A673 (cell line): ENCODE measurements at regions not wholly inside any gene's neighbourhood (a gene's known extent, or its start where the extent isn't known, plus 50 kb on each side); places are given as distances from the start of the nearest gene placed in this dataset.

Experiments
- EZH2 ChIP-seq: fragments of 200-600 bp; sonication (generic); IDR thresholded peaks from 2 replicates; pipeline ENCODE4 v1.6.1; 2017; ENCODE audit warnings: borderline replicate concordance, low read depth, mild to moderate bottlenecking, mixed read lengths, antibody characterized with exemption, low read length; ENCODE audit not compliant: poor library complexity, severe bottlenecking
- TF ChIP-seq, protein P1 (sequence below): fragments of 300-800, 200-600 bp; sonication (generic); conservative IDR thresholded peaks from 2 replicates; pipeline ENCODE4 v1.5.1; 2017; ENCODE audit warnings: low read depth, mild to moderate bottlenecking, antibody characterized with exemption, low read length, moderate library complexity, mixed read lengths

DNA sequence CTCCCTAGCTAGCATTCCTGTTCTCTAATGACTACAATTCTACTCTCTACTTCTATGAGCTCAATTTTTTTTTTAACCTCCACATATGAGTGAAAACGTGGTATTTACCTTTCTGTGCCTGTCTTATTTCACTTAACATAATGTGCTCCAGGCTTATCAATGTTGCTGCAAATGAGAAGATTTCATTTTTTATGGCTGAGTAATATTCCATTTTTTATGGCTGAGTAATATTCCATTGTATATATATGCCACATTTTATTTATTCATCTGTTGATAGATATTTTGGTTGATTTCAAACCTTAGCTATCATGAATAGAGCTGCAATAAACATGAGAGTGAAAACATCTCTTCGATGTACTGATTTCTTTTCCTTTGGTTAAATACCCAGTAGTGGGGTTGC lies 159.6 kb upstream of the TPK1 start:
- TF ChIP-seq, protein P1, sequence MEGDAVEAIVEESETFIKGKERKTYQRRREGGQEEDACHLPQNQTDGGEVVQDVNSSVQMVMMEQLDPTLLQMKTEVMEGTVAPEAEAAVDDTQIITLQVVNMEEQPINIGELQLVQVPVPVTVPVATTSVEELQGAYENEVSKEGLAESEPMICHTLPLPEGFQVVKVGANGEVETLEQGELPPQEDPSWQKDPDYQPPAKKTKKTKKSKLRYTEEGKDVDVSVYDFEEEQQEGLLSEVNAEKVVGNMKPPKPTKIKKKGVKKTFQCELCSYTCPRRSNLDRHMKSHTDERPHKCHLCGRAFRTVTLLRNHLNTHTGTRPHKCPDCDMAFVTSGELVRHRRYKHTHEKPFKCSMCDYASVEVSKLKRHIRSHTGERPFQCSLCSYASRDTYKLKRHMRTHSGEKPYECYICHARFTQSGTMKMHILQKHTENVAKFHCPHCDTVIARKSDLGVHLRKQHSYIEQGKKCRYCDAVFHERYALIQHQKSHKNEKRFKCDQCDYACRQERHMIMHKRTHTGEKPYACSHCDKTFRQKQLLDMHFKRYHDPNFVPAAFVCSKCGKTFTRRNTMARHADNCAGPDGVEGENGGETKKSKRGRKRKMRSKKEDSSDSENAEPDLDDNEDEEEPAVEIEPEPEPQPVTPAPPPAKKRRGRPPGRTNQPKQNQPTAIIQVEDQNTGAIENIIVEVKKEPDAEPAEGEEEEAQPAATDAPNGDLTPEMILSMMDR, result no peak
- TF ChIP-seq EZH2, result no peak
